ENCODE measurements at regions not wholly inside any gene's neighbourhood (a gene's known extent, or its start where the extent isn't known, plus 50 kb on each side); places are given as distances from the start of the nearest gene placed in this dataset.

- Histone ChIP-seq H2AFZ (ENCODE audit: low read length) (no peak overlapping the region), H2BK120ac (ENCODE audit: low read depth, low read length) (no peak overlapping the region), H3K79me1 (ENCODE audit: low read depth, low read length) (no peaks in the 10 kb centered on the region), H3K36me3 (replicated peaks in 1 of 2; ENCODE audit: control insufficient read depth in 2 of 2, insufficient read depth in 2 of 2, low read length in 2 of 2) (no peaks in the 10 kb centered on the region), H4K8ac (ENCODE audit: low read depth, low read length) (no peak overlapping the region), H3K4me1 (ENCODE audit: control insufficient read depth in 2 of 2, insufficient read depth in 1 of 2, low read depth in 1 of 2, low read length in 2 of 2) (peaks cover 0 to 10% of the 10 kb centered on the region in 2 donors), H3K4me2 (ENCODE audit: insufficient read depth, low read length, poor library complexity, severe bottlenecking) (no peak overlapping the region), H3K18ac (ENCODE audit: low read length) (no peak overlapping the region), H3K4me3 (ENCODE audit: low read length in 2 of 2) (no peak overlapping the region), H2AK5ac (ENCODE audit: low read depth, low read length) (no peak overlapping the region), H2BK15ac (ENCODE audit: low read length) (no peak overlapping the region), H3K14ac (ENCODE audit: low read length) (no peak overlapping the region), H3K23ac (ENCODE audit: low read depth, low read length, poor library complexity) (no peak overlapping the region), H3K27ac (replicated peaks; ENCODE audit: low read length) (no peak overlapping the region), H3K4ac (ENCODE audit: low read length) (no peak overlapping the region), H4K91ac (ENCODE audit: low read depth, low read length, poor library complexity) (no peak overlapping the region), H3K9me3 (replicated peaks in 1 of 2; ENCODE audit: control insufficient read depth in 2 of 2, insufficient read depth in 1 of 2, low read depth in 1 of 2, low read length in 2 of 2) (no peaks in the 10 kb centered on the region), H3K9ac (ENCODE audit: low read depth, low read length, poor library complexity) (no peak overlapping the region), H2BK12ac (ENCODE audit: low read length) (no peak overlapping the region), H3K27me3 (ENCODE audit: control insufficient read depth in 3 of 3, insufficient read depth in 3 of 3, low read depth in 1 of 3, low read length in 3 of 3) (no peaks in the 10 kb centered on the region), H2BK5ac (ENCODE audit: low read length) (no peak overlapping the region)
- no CpG with 5 or more reads among the region's 2 CpGs for WGBS, 2 donors (ENCODE audit: extremely low coverage in 2 of 2, insufficient read length in 2 of 2, insufficient replicate concordance in 1 of 2)
- DNase-seq (ENCODE audit: low spot score): no peak
These were observed 142.9 kb upstream of the DAP start for GRCh38 chr5:10903786-10904560.

DNA sequence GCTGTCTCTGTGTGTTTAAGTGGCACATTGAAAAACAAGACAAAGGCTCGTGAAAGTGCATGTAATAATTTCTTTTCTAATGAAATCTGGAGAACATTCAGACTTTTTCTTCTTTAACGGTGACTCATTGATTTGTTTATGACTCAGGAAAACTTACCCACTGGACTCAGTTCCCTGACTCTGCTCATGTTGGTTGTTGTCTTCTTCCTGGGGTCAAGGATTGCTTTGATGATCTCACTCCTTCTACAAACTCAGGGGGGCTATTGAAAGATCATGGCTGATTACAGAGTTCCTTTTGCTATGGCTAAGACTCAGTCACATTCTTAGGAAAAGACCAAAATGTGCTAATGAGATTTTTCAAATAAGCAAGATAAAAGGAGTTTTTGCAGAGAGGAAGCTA lies 141.1 kb upstream of the DAP start:
- H2BK12ac ChIP-seq (ENCODE audit: low read length): no peak overlapping the region
- no peak overlapping the region for H4K91ac ChIP-seq (ENCODE audit: low read depth, low read length, poor library complexity)
- no peaks in the 10 kb centered on the region for H3K27me3 ChIP-seq (ENCODE audit: control insufficient read depth in 3 of 3, insufficient read depth in 3 of 3, low read depth in 1 of 3, low read length in 3 of 3)
- H3K4me2 ChIP-seq (ENCODE audit: insufficient read depth, low read length, poor library complexity, severe bottlenecking): no peak overlapping the region
- no peaks in the 10 kb centered on the region for H3K9me3 ChIP-seq (replicated peaks in 1 of 2; ENCODE audit: control insufficient read depth in 2 of 2, insufficient read depth in 1 of 2, low read depth in 1 of 2, low read length in 2 of 2)
- no peak overlapping the region for H3K4ac ChIP-seq (ENCODE audit: low read length)
- no peak for DNase-seq (ENCODE audit: low spot score)
- no peaks in the 10 kb centered on the region for H3K36me3 ChIP-seq (replicated peaks in 1 of 2; ENCODE audit: control insufficient read depth in 2 of 2, insufficient read depth in 2 of 2, low read length in 2 of 2)
- no peak overlapping the region for H3K27ac ChIP-seq (replicated peaks; ENCODE audit: low read length)
- no peak overlapping the region for H2AFZ ChIP-seq (ENCODE audit: low read length)
- H3K4me3 ChIP-seq (ENCODE audit: low read length in 2 of 2): no peak overlapping the region
- no peak overlapping the region for H2AK5ac ChIP-seq (ENCODE audit: low read depth, low read length)
- no peak overlapping the region for H3K18ac ChIP-seq (ENCODE audit: low read length)
- no peak overlapping the region for H4K8ac ChIP-seq (ENCODE audit: low read depth, low read length)
- no peak overlapping the region for H3K23ac ChIP-seq (ENCODE audit: low read depth, low read length, poor library complexity)
- H2BK5ac ChIP-seq (ENCODE audit: low read length): no peak overlapping the region
- no peak overlapping the region for H2BK120ac ChIP-seq (ENCODE audit: low read depth, low read length)
- WGBS, 2 donors (ENCODE audit: extremely low coverage in 2 of 2, insufficient read length in 2 of 2, insufficient replicate concordance in 1 of 2): no CpG with 5 or more reads among the region's 2 CpGs
- no peak overlapping the region for H2BK15ac ChIP-seq (ENCODE audit: low read length)
- H3K4me1 ChIP-seq (ENCODE audit: control insufficient read depth in 2 of 2, insufficient read depth in 1 of 2, low read depth in 1 of 2, low read length in 2 of 2): peaks cover 0 to 13% of the 10 kb centered on the region in 2 donors
- no peak overlapping the region for H3K9ac ChIP-seq (ENCODE audit: low read depth, low read length, poor library complexity)
- no peaks in the 10 kb centered on the region for H3K79me1 ChIP-seq (ENCODE audit: low read depth, low read length)
- H3K14ac ChIP-seq (ENCODE audit: low read length): no peak overlapping the region

DNA sequence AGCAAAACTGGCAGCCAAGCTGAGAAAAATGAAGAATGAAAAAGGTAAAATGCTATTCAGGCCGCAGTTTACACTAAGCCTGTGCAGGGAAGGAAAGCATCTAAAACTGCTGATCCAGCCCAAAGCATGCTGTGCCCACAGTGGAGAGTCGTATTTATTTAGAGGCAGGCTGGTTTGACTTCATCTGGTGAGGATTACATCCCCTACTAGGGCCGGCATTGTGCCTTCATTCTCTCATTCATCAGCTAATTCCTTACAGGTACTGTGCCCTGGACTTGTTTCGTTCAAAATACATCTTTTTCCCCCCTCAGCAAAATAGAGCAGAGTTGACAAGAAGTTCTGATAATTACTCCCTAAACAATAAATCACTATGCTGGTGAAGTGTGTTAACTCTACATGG lies 137.5 kb upstream of the DAP start:
- H3K79me1 ChIP-seq (ENCODE audit: low read depth, low read length): no peaks in the 10 kb centered on the region
- H3K36me3 ChIP-seq (replicated peaks in 1 of 2; ENCODE audit: control insufficient read depth in 2 of 2, insufficient read depth in 2 of 2, low read length in 2 of 2): no peaks in the 10 kb centered on the region
- H2BK15ac ChIP-seq (ENCODE audit: low read length): no peak overlapping the region
- H3K18ac ChIP-seq (ENCODE audit: low read length): no peak overlapping the region
- no peak overlapping the region for H3K4ac ChIP-seq (ENCODE audit: low read length)
- WGBS, 2 donors (ENCODE audit: extremely low coverage in 2 of 2, insufficient read length in 2 of 2, insufficient replicate concordance in 1 of 2): no CpG with 5 or more reads among the region's 4 CpGs
- no peak overlapping the region for H3K9ac ChIP-seq (ENCODE audit: low read depth, low read length, poor library complexity)
- H2BK5ac ChIP-seq (ENCODE audit: low read length): no peak overlapping the region
- H4K91ac ChIP-seq (ENCODE audit: low read depth, low read length, poor library complexity): no peak overlapping the region
- H2BK12ac ChIP-seq (ENCODE audit: low read length): no peak overlapping the region
- H3K4me3 ChIP-seq (ENCODE audit: low read length in 2 of 2): no peak overlapping the region
- DNase-seq (ENCODE audit: low spot score): no peak
- H4K8ac ChIP-seq (ENCODE audit: low read depth, low read length): no peak overlapping the region
- no peak overlapping the region for H3K27ac ChIP-seq (replicated peaks; ENCODE audit: low read length)
- H2AK5ac ChIP-seq (ENCODE audit: low read depth, low read length): no peak overlapping the region
- H2BK120ac ChIP-seq (ENCODE audit: low read depth, low read length): no peak overlapping the region
- H3K4me1 ChIP-seq (ENCODE audit: control insufficient read depth in 2 of 2, insufficient read depth in 1 of 2, low read depth in 1 of 2, low read length in 2 of 2): peaks cover 0 to 13% of the 10 kb centered on the region in 2 donors
- no peak overlapping the region for H3K14ac ChIP-seq (ENCODE audit: low read length)
- no peaks in the 10 kb centered on the region for H3K9me3 ChIP-seq (replicated peaks in 1 of 2; ENCODE audit: control insufficient read depth in 2 of 2, insufficient read depth in 1 of 2, low read depth in 1 of 2, low read length in 2 of 2)
- no peaks in the 10 kb centered on the region for H3K27me3 ChIP-seq (ENCODE audit: control insufficient read depth in 3 of 3, insufficient read depth in 3 of 3, low read depth in 1 of 3, low read length in 3 of 3)
- no peak overlapping the region for H2AFZ ChIP-seq (ENCODE audit: low read length)
- no peak overlapping the region for H3K23ac ChIP-seq (ENCODE audit: low read depth, low read length, poor library complexity)
- H3K4me2 ChIP-seq (ENCODE audit: insufficient read depth, low read length, poor library complexity, severe bottlenecking): no peak overlapping the region

GRCh38 chr5:10896016-10896415 lies 135.0 kb upstream of the DAP start:
- Histone ChIP-seq H3K14ac (ENCODE audit: low read length) (no peak overlapping the region), H4K8ac (ENCODE audit: low read depth, low read length) (no peak overlapping the region), H2BK5ac (ENCODE audit: low read length) (no peak overlapping the region), H3K79me1 (ENCODE audit: low read depth, low read length) (no peaks in the 10 kb centered on the region), H3K4ac (ENCODE audit: low read length) (no peak overlapping the region), H3K9me3 (replicated peaks in 1 of 2; ENCODE audit: control insufficient read depth in 2 of 2, insufficient read depth in 1 of 2, low read depth in 1 of 2, low read length in 2 of 2) (peaks cover 0 to 1% of the 10 kb centered on the region in 2 donors), H2BK12ac (ENCODE audit: low read length) (no peak overlapping the region), H3K23ac (ENCODE audit: low read depth, low read length, poor library complexity) (no peak overlapping the region), H3K18ac (ENCODE audit: low read length) (no peak overlapping the region), H2BK120ac (ENCODE audit: low read depth, low read length) (no peak overlapping the region), H3K36me3 (replicated peaks in 1 of 2; ENCODE audit: control insufficient read depth in 2 of 2, insufficient read depth in 2 of 2, low read length in 2 of 2) (no peaks in the 10 kb centered on the region), H3K4me2 (ENCODE audit: insufficient read depth, low read length, poor library complexity, severe bottlenecking) (no peak overlapping the region), H3K27me3 (ENCODE audit: control insufficient read depth in 3 of 3, insufficient read depth in 3 of 3, low read depth in 1 of 3, low read length in 3 of 3) (no peaks in the 10 kb centered on the region), H3K27ac (replicated peaks; ENCODE audit: low read length) (no peak overlapping the region), H2AK5ac (ENCODE audit: low read depth, low read length) (no peak overlapping the region), H2AFZ (ENCODE audit: low read length) (no peak overlapping the region), H3K9ac (ENCODE audit: low read depth, low read length, poor library complexity) (no peak overlapping the region), H4K91ac (ENCODE audit: low read depth, low read length, poor library complexity) (no peak overlapping the region), H2BK15ac (ENCODE audit: low read length) (no peak overlapping the region), H3K4me3 (ENCODE audit: low read length in 2 of 2) (no peak overlapping the region), H3K4me1 (ENCODE audit: control insufficient read depth in 2 of 2, insufficient read depth in 1 of 2, low read depth in 1 of 2, low read length in 2 of 2) (peaks cover 0 to 11% of the 10 kb centered on the region in 2 donors)
- WGBS, 2 donors (ENCODE audit: extremely low coverage in 2 of 2, insufficient read length in 2 of 2, insufficient replicate concordance in 1 of 2): no CpG with 5 or more reads among the region's 1 CpG
- no peak for DNase-seq (ENCODE audit: low spot score)
